Breast epithelium (tissue), 4 donors: ENCODE measurements at regions not wholly inside any gene's neighbourhood (a gene's known extent, or its start where the extent isn't known, plus 50 kb on each side); places are given as distances from the start of the nearest gene placed in this dataset.

Source experiments
- DNase-seq, 2 donors: peaks; one replicate each; pipeline ENCODE4 v3.0.0-alpha.2; 2019; ENCODE audit warnings: low spot score in 2 of 2
- H3K27ac ChIP-seq, 2 donors: fragments of 200-600 bp; sonication (generic) in 1 of 2; one replicate each; pipeline ENCODE4 v1.5.1; 2016 to 2019; ENCODE audit warnings: mild to moderate bottlenecking in 1 of 2
- H3K27me3 ChIP-seq, 2 donors: fragments of 200-600 bp; sonication (generic) in 1 of 2; one replicate each; pipeline versions ENCODE4 v1.5.1 to v1.6.0; 2017 to 2019; ENCODE audit warnings: control low read depth in 1 of 2, mild to moderate bottlenecking in 1 of 2
- H3K36me3 ChIP-seq: fragments of 200-600 bp; one replicate; pipeline ENCODE4 v1.5.1; 2019
- H3K4me1 ChIP-seq, 2 donors: fragments of 200-600 bp; sonication (generic); one replicate each; pipeline ENCODE4 v1.5.1; 2016 to 2019; ENCODE audit warnings: control low read depth in 1 of 2
- H3K4me3 ChIP-seq, 3 donors: fragments of 200-600 bp; sonication (generic); 1 replicate in 2 of 3; 2 replicates in 1 of 3; pipeline ENCODE4 v1.5.1; 2016 to 2019; ENCODE audit warnings: mild to moderate bottlenecking in 3 of 3, moderate library complexity in 2 of 3
- H3K9me3 ChIP-seq, 2 donors: fragments of 200-600 bp; sonication (generic) in 1 of 2; one replicate each; pipeline ENCODE4 v1.5.1; 2016 to 2019; ENCODE audit warnings: control low read depth in 1 of 2
- POLR2A ChIP-seq: fragments of 450-650 bp; IDR thresholded peaks from one replicate; pipeline ENCODE4 v1.6.1; 2016; ENCODE audit warnings: antibody characterized with exemption, mild to moderate bottlenecking, moderate library complexity
- POLR2AphosphoS5 ChIP-seq, 3 donors: sonication (generic); formaldehyde crosslinking; IDR thresholded peaks; one replicate each; pipeline ENCODE4 v1.6.1; 2017; ENCODE audit warnings: antibody characterized with exemption in 3 of 3
- intact Hi-C: fragments of 100-400 bp; cut with DNase I; formaldehyde crosslinking; loops from one replicate; pipeline ENCODE4 v1.15.1; 2023; ENCODE audit warnings: low total_unique reads
- TF ChIP-seq, protein P1 (sequence below), 3 donors: fragments of 450-650 bp; IDR thresholded peaks; one replicate each; pipeline ENCODE4 v1.5.1; 2016 to 2017; ENCODE audit warnings: antibody characterized with exemption in 3 of 3, mild to moderate bottlenecking in 3 of 3, moderate library complexity in 3 of 3

DNA sequence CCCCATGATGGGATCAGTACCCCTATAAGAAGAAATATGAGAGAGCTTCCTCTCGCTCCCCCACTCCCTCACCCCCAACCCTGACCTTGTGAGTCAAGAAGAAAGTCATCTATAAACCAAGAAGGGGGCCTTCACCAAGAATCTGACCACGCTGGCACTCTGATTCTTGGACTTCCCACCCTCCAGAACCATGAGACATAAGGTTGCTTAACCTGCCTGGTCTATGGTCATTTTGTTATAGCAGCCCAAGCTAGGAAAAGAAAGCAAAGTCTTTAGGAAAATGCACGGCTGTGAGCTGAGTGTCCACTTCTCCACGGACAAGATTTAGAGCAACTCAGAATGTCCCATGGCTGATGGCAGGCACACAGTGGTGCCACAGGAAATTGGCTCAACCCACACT lies 333.5 kb downstream of the SOX9 start:
- no peaks in the 10 kb centered on the region for H3K27me3 ChIP-seq
- H3K4me3 ChIP-seq, result no peak overlapping the region
- no peak for DNase-seq
- no peak overlapping the region for H3K27ac ChIP-seq
- H3K9me3 ChIP-seq, result no peaks in the 10 kb centered on the region
- TF ChIP-seq POLR2AphosphoS5 (IDR thresholded peaks at IDR 0.05) (no peak), POLR2A (no peak)
- TF ChIP-seq, protein P1, sequence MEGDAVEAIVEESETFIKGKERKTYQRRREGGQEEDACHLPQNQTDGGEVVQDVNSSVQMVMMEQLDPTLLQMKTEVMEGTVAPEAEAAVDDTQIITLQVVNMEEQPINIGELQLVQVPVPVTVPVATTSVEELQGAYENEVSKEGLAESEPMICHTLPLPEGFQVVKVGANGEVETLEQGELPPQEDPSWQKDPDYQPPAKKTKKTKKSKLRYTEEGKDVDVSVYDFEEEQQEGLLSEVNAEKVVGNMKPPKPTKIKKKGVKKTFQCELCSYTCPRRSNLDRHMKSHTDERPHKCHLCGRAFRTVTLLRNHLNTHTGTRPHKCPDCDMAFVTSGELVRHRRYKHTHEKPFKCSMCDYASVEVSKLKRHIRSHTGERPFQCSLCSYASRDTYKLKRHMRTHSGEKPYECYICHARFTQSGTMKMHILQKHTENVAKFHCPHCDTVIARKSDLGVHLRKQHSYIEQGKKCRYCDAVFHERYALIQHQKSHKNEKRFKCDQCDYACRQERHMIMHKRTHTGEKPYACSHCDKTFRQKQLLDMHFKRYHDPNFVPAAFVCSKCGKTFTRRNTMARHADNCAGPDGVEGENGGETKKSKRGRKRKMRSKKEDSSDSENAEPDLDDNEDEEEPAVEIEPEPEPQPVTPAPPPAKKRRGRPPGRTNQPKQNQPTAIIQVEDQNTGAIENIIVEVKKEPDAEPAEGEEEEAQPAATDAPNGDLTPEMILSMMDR (IDR thresholded peaks at IDR 0.05), result no peak
- intact Hi-C loops, result no loop called here
- no peaks in the 10 kb centered on the region for H3K36me3 ChIP-seq
- no peaks in the 10 kb centered on the region for H3K4me1 ChIP-seq

DNA sequence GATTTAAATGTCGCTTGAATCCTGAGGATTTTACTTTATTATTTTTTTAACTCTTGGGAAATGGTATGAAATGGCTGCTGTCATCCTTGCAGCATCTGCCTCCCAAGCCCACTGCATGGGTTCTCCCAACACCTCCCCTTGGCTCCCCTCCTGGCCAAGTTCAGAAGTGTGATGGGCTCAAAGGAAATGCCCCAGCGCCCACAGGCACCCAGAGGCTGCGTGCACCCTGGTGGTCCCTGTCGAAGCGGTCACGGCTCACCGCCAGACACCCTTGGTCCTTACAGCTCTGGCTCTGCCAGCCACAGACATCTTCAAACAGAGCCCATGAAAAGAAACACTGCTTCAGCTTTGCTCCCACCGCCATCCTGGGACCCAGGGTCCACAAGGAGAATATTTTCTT lies 334.7 kb downstream of the SOX9 start:
- DNase-seq, result no peak
- Histone ChIP-seq H3K27ac (no peak overlapping the region), H3K4me3 (no peak overlapping the region), H3K4me1 (no peaks in the 10 kb centered on the region), H3K27me3 (no peaks in the 10 kb centered on the region), H3K9me3 (no peaks in the 10 kb centered on the region), H3K36me3 (no peaks in the 10 kb centered on the region)
- intact Hi-C loops, result no loop called here
- TF ChIP-seq, protein P1 (IDR thresholded peaks at IDR 0.05), result no peak
- TF ChIP-seq POLR2A, result no peak
- TF ChIP-seq POLR2AphosphoS5 (IDR thresholded peaks at IDR 0.05), result no peak

DNA sequence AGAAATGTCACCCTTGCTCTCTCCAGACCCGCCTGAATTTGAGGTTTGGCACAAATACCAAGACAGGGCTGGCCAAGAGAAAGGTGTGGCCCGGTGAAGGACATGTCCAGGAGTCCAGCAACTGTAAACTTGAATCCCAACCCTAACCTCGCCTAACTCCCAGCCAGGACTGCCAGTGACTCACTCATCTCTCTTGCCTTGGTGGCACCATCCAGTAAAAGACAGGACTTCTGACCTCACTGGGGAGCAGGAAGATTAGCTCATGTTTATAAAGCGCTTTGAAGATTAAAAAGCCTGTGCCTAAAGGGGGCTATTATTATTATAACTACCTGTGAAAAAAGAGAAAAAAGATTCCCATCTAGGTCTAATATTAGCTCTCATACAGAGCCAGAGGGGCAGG lies 335.3 kb downstream of the SOX9 start:
- H3K9me3 ChIP-seq, result no peaks in the 10 kb centered on the region
- H3K4me3 ChIP-seq, result no peak overlapping the region
- H3K4me1 ChIP-seq, result no peaks in the 10 kb centered on the region
- H3K27me3 ChIP-seq, result no peaks in the 10 kb centered on the region
- intact Hi-C loops, result no loop called here
- TF ChIP-seq POLR2AphosphoS5 (IDR thresholded peaks at IDR 0.05) (no peak), POLR2A (no peak)
- TF ChIP-seq, protein P1 (IDR thresholded peaks at IDR 0.05), result no peak
- no peaks in the 10 kb centered on the region for H3K36me3 ChIP-seq
- no peak for DNase-seq
- no peak overlapping the region for H3K27ac ChIP-seq

GRCh38 chr17:72457712-72458111 lies 336.9 kb downstream of the SOX9 start:
- intact Hi-C loops, result no loop called here
- DNase-seq, result no peak
- no peak overlapping the region for H3K4me3 ChIP-seq
- no peaks in the 10 kb centered on the region for H3K4me1 ChIP-seq
- no peaks in the 10 kb centered on the region for H3K36me3 ChIP-seq
- no peaks in the 10 kb centered on the region for H3K27me3 ChIP-seq
- TF ChIP-seq POLR2A, result no peak
- TF ChIP-seq POLR2AphosphoS5 (IDR thresholded peaks at IDR 0.05), result no peak
- TF ChIP-seq, protein P1 (IDR thresholded peaks at IDR 0.05), result no peak
- H3K9me3 ChIP-seq, result no peaks in the 10 kb centered on the region
- no peak overlapping the region for H3K27ac ChIP-seq

GRCh38 chr17:72458301-72458700 lies 337.5 kb downstream of the SOX9 start:
- H3K4me3 ChIP-seq, result no peak overlapping the region
- H3K27me3 ChIP-seq, result no peaks in the 10 kb centered on the region
- no peak overlapping the region for H3K27ac ChIP-seq
- TF ChIP-seq, protein P1 (IDR thresholded peaks at IDR 0.05), result no peak
- TF ChIP-seq POLR2AphosphoS5 (IDR thresholded peaks at IDR 0.05) (no peak), POLR2A (no peak)
- no peaks in the 10 kb centered on the region for H3K4me1 ChIP-seq
- H3K36me3 ChIP-seq, result no peaks in the 10 kb centered on the region
- DNase-seq, result no peak
- intact Hi-C loops, result no loop called here
- no peaks in the 10 kb centered on the region for H3K9me3 ChIP-seq
